Endodermal cell (in vitro differentiated cells): ENCODE measurements at regions not wholly inside any gene's neighbourhood (a gene's known extent, or its start where the extent isn't known, plus 50 kb on each side); places are given as distances from the start of the nearest gene placed in this dataset.
"Not testable (repeated sequence)": the region's sequence is repeated elsewhere in the genome, so short reads cannot be mapped to it uniquely, and the experiment has no call there.

Experiments used
- DNase-seq: peaks from one replicate; pipeline ENCODE4 v3.0.0-alpha.2; 2017
- H3K27ac ChIP-seq: 2 replicates; pipeline ENCODE4 v1.5.1; 2013; ENCODE audit warnings: mild to moderate bottlenecking, low read depth, low read length, moderate library complexity
- H3K27me3 ChIP-seq: 2 replicates; pipeline ENCODE4 v1.6.1; 2013; ENCODE audit warnings: mild to moderate bottlenecking, low read length, moderate library complexity; ENCODE audit not compliant: insufficient read depth, control insufficient read depth, poor library complexity, severe bottlenecking
- H3K36me3 ChIP-seq: 2 replicates; pipeline ENCODE4 v1.7.0; 2013; ENCODE audit warnings: mild to moderate bottlenecking, low read length, moderate library complexity; ENCODE audit not compliant: control insufficient read depth, insufficient read depth
- H3K4me1 ChIP-seq: one replicate; pipeline ENCODE4 v1.7.0; 2013; ENCODE audit warnings: low read length; ENCODE audit not compliant: control insufficient read depth, insufficient read depth
- H3K4me3 ChIP-seq: 2 replicates; pipeline ENCODE4 v1.5.1; 2013; ENCODE audit warnings: mild to moderate bottlenecking, low read length, moderate library complexity
- H3K9ac ChIP-seq: 2 replicates; pipeline ENCODE4 v1.6.1; 2013; ENCODE audit warnings: mild to moderate bottlenecking, low read length, moderate library complexity; ENCODE audit not compliant: poor library complexity, severe bottlenecking; ENCODE audit errors: extremely low read depth
- H3K9me3 ChIP-seq: 2 replicates; pipeline ENCODE4 v1.6.1; 2013; ENCODE audit warnings: mild to moderate bottlenecking, low read length, moderate library complexity; ENCODE audit not compliant: control insufficient read depth
- H3K27ac Mint-ChIP-seq: 2 replicates; pipeline ENCODE4 v1.8.0; 2020; ENCODE audit warnings: mixed read lengths
- H3K27me3 Mint-ChIP-seq: 2 replicates; pipeline ENCODE4 v1.8.0; 2021; ENCODE audit warnings: mild to moderate bottlenecking, mixed read lengths; ENCODE audit not compliant: insufficient read depth
- H3K36me3 Mint-ChIP-seq: 2 replicates; pipeline ENCODE4 v1.8.0; 2020; ENCODE audit warnings: low read depth, mixed read lengths
- H3K4me1 Mint-ChIP-seq: 2 replicates; pipeline ENCODE4 v1.8.0; 2020; ENCODE audit warnings: mixed read lengths
- H3K4me3 Mint-ChIP-seq: 2 replicates; pipeline ENCODE4 v1.8.0; 2020; ENCODE audit warnings: mild to moderate bottlenecking, moderate library complexity, mixed read lengths
- H3K9me3 Mint-ChIP-seq: 2 replicates; pipeline ENCODE4 v1.8.0; 2020; ENCODE audit warnings: mild to moderate bottlenecking, mixed read lengths
- CTCF ChIP-seq: fragments of 200-600 bp; sonication (generic); conservative IDR thresholded peaks from 2 replicates; pipeline ENCODE4 v1.5.0; 2021; ENCODE audit warnings: antibody characterized with exemption, mild to moderate bottlenecking
- WGBS, 2 experiments: methylation state at CpG; one replicate each; pipeline versions ENCODE4 v1.1.5 to v1.1.7; 2013; ENCODE audit warnings: missing lambda C conversion rate in 2 of 2, mixed read lengths in 1 of 2; ENCODE audit not compliant: insufficient coverage in 1 of 2, insufficient read length in 1 of 2; 5-methylcytosine and 5-hydroxymethylcytosine counted together

DNA sequence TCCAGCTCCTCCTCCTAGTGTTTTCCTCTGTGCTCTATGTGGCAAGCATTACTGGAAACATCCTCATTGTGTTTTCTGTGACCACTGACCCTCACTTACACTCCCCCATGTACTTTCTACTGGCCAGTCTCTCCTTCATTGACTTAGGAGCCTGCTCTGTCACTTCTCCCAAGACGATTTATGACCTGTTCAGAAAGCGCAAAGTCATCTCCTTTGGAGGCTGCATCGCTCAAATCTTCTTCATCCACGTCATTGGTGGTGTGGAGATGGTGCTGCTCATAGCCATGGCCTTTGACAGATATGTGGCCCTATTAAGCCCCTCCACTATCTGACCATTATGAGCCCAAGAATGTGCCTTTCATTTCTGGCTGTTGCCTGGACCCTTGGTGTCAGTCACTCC lies 64.0 kb downstream of the OR4F15 start:
- not testable (repeated sequence) for DNase-seq, H3K27ac Mint-ChIP-seq, H3K4me3 Mint-ChIP-seq, H3K4me1 Mint-ChIP-seq, H3K27me3 ChIP-seq, H3K27me3 Mint-ChIP-seq, H3K27ac ChIP-seq, H3K9ac ChIP-seq, H3K36me3 ChIP-seq, H3K9me3 Mint-ChIP-seq, H3K36me3 Mint-ChIP-seq, H3K9me3 ChIP-seq, H3K4me3 ChIP-seq, H3K4me1 ChIP-seq
- 84 to 100% methylated on average over 3 to 4 of the region's 4 CpGs for WGBS, 2 experiments

GRCh38 chr15:101877649-101878048 lies 65.6 kb downstream of the OR4F15 start:
- H3K4me3 Mint-ChIP-seq, H3K9me3 Mint-ChIP-seq, H3K27ac ChIP-seq, DNase-seq, H3K36me3 Mint-ChIP-seq, H3K9ac ChIP-seq, H3K4me3 ChIP-seq, H3K36me3 ChIP-seq, H3K4me1 Mint-ChIP-seq, H3K4me1 ChIP-seq, H3K9me3 ChIP-seq, H3K27ac Mint-ChIP-seq, H3K27me3 ChIP-seq: not testable (repeated sequence)
- WGBS, 2 experiments: no CpG with 5 or more reads among the region's 3 CpGs
- peaks cover 15% of the 10 kb centered on the region for H3K27me3 Mint-ChIP-seq
- peak; percentile 66 for TF ChIP-seq CTCF

GRCh38 chr15:101912349-101913287 lies 100.6 kb downstream of the OR4F15 start:
- not testable (repeated sequence) for H3K4me3 Mint-ChIP-seq, H3K9ac ChIP-seq, H3K4me3 ChIP-seq, H3K4me1 ChIP-seq, H3K4me1 Mint-ChIP-seq, H3K27ac Mint-ChIP-seq, H3K36me3 Mint-ChIP-seq, H3K27me3 Mint-ChIP-seq, H3K27ac ChIP-seq, H3K9me3 ChIP-seq, H3K27me3 ChIP-seq, H3K36me3 ChIP-seq, H3K9me3 Mint-ChIP-seq
- WGBS, 2 experiments: no CpG with 5 or more reads among the region's 5 CpGs
- DNase-seq: peak; percentile 4

DNA sequence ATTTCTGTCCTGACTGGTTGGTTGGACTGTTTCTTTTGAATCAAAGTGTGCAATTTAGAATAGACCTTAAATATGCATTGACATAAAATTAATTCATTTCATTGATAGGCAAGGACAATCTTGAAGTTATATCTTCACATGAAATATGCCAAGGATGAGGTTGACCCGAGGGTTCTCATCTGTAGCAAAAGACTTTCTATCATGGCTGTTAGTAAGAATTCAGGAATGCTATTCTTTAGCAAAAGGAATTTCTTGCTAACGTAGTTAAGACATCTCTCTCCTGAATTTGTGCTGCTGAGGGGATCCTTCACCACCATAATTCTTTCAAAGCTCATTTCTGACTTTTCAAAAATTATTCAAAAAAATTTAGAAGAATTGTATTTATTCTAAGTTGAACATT lies 112.6 kb downstream of the OR4F15 start:
- no CpG with 5 or more reads among the region's 2 CpGs for WGBS, 2 experiments

DNA sequence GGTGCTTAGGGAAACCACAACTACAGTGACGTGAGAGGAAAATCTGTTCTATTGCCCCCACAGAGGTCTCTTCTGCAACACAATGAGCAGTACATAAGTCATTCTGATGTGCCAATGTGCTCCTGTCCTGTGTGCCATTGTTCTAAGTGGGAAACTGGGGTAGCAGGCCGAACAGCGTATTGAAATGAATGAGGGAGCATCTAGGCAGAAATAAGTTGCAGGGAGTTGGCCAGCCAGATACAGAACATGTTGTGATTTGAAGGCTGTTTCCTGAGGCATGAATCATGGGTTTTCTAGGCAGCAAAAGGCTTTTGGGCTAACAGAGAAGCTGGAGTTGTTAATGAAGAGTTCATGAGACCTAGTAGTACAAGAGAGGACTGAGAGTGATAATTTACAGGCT lies 122.5 kb downstream of the OR4F15 start:
- no CpG with 5 or more reads among the region's 3 CpGs for WGBS, 2 experiments
- DNase-seq, H3K9ac ChIP-seq, H3K9me3 ChIP-seq, H3K4me3 ChIP-seq, H3K27me3 ChIP-seq, H3K4me3 Mint-ChIP-seq, H3K4me1 ChIP-seq, H3K36me3 ChIP-seq, H3K36me3 Mint-ChIP-seq, H3K4me1 Mint-ChIP-seq, H3K27ac Mint-ChIP-seq, H3K27ac ChIP-seq, H3K27me3 Mint-ChIP-seq, H3K9me3 Mint-ChIP-seq: not testable (repeated sequence)

More for the DNA sequence above, 112.6 kb downstream of the OR4F15 start:
- H3K9me3 ChIP-seq, H3K27ac Mint-ChIP-seq, H3K4me1 ChIP-seq, H3K36me3 ChIP-seq, H3K9me3 Mint-ChIP-seq, H3K4me3 ChIP-seq, H3K27ac ChIP-seq, H3K27me3 Mint-ChIP-seq, H3K36me3 Mint-ChIP-seq, H3K27me3 ChIP-seq, H3K4me3 Mint-ChIP-seq, H3K9ac ChIP-seq, H3K4me1 Mint-ChIP-seq, DNase-seq: not testable (repeated sequence)

DNA sequence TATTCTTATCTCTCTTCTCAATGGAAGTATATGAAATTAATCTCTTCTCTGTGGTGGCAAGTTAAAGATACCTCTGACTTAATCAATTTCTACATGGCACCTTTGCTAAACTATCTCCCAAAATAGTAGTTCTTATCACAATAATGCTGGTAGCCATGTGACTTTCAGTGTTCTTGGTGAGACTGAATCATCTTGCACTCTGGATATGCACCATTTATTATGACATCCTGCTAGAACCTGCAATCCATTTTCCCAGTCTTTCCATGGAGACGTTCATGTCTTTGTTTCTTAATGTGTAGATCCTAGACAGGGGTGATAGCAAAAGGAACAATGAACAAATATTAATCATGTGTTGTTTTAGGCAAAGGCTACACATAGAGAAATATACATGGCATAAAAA lies 125.4 kb downstream of the OR4F15 start:
- H3K27ac Mint-ChIP-seq: not testable (repeated sequence)

More for the DNA sequence above, 125.4 kb downstream of the OR4F15 start:
- not testable (repeated sequence) for H3K27me3 ChIP-seq, H3K27ac ChIP-seq, H3K9me3 Mint-ChIP-seq, H3K9me3 ChIP-seq, H3K9ac ChIP-seq, H3K4me3 ChIP-seq, DNase-seq, H3K36me3 Mint-ChIP-seq, H3K4me3 Mint-ChIP-seq, H3K4me1 ChIP-seq, H3K4me1 Mint-ChIP-seq, H3K36me3 ChIP-seq, H3K27me3 Mint-ChIP-seq
- no CpG with 5 or more reads among the region's 1 CpG for WGBS, 2 experiments
